OCI-LY1 (cell line): ENCODE measurements at regions not wholly inside any gene's neighbourhood (a gene's known extent, or its start where the extent isn't known, plus 50 kb on each side); places are given as distances from the start of the nearest gene placed in this dataset.

Experiments
- CTCF ChIP-seq: fragments of 200-600 bp; sonication (generic), shearing (Covaris generic); IDR thresholded peaks from 2 replicates; pipeline ENCODE4 v1.5.1; 2017; ENCODE audit warnings: mild to moderate bottlenecking, antibody characterized with exemption, low read length, moderate library complexity, mixed read lengths
- EZH2 ChIP-seq: fragments of 200-600 bp; sonication (generic), shearing (Covaris generic); IDR thresholded peaks from 2 replicates; pipeline ENCODE4 v1.8.0; 2017; ENCODE audit warnings: borderline replicate concordance, mixed run types, mild to moderate bottlenecking, antibody characterized with exemption, low read length, moderate library complexity, mixed read lengths

GRCh38 chr9:3662671-3663070 is 136.9 kb upstream of the RFX3 start:
- TF ChIP-seq CTCF: no peak
- TF ChIP-seq EZH2: no peak
